Hepatocyte (in vitro differentiated cells): ENCODE measurements at regions not wholly inside any gene's neighbourhood (a gene's known extent, or its start where the extent isn't known, plus 50 kb on each side); places are given as distances from the start of the nearest gene placed in this dataset.

Experiments
- DNase-seq: peaks from one replicate; pipeline ENCODE4 v3.0.0-alpha.2; 2016; ENCODE audit warnings: low spot score
- H2AFZ ChIP-seq: fragments of 200-600 bp; sonication (generic); 2 replicates; pipeline ENCODE4 v1.6.0; 2016; ENCODE audit warnings: antibody characterized with exemption, mild to moderate bottlenecking
- H3K27ac ChIP-seq: fragments of 200-600 bp; sonication (generic); 2 replicates; pipeline ENCODE4 v1.5.1; 2016; ENCODE audit warnings: mild to moderate bottlenecking
- H3K27me3 ChIP-seq: fragments of 200-600 bp; sonication (generic); 2 replicates; pipeline ENCODE4 v1.6.1; 2016
- H3K36me3 ChIP-seq: fragments of 200-600 bp; sonication (generic); replicated peaks from 2 replicates; pipeline ENCODE4 v1.5.1; 2016; ENCODE audit warnings: low read depth; ENCODE audit not compliant: insufficient read depth
- H3K4me1 ChIP-seq: fragments of 200-600 bp; sonication (generic); 2 replicates; pipeline ENCODE4 v1.5.1; 2016; ENCODE audit warnings: mild to moderate bottlenecking, moderate library complexity; ENCODE audit not compliant: insufficient read depth
- H3K4me2 ChIP-seq: fragments of 200-600 bp; sonication (generic); 2 replicates; pipeline ENCODE4 v1.6.0; 2016
- H3K4me3 ChIP-seq: fragments of 200-600 bp; sonication (generic); 2 replicates; pipeline ENCODE4 v1.5.1; 2016; ENCODE audit warnings: mild to moderate bottlenecking
- H3K79me2 ChIP-seq: fragments of 200-600 bp; sonication (generic); 2 replicates; pipeline ENCODE4 v1.6.0; 2017; ENCODE audit warnings: mild to moderate bottlenecking
- H3K9me2 ChIP-seq: fragments of 200-600 bp; sonication (generic); replicated peaks from 2 replicates; pipeline ENCODE4 v1.6.0; 2017; ENCODE audit warnings: mild to moderate bottlenecking; ENCODE audit not compliant: insufficient read depth
- H3K9me3 ChIP-seq: fragments of 200-600 bp; sonication (generic); 2 replicates; pipeline ENCODE4 v1.5.1; 2016; ENCODE audit warnings: low read depth, mild to moderate bottlenecking
- H4K20me1 ChIP-seq: fragments of 200-600 bp; sonication (generic); 2 replicates; pipeline ENCODE4 v1.6.0; 2016; ENCODE audit warnings: mild to moderate bottlenecking; ENCODE audit not compliant: insufficient read depth, poor library complexity, severe bottlenecking
- CTCF ChIP-seq: fragments of 200-600 bp; sonication (generic); IDR thresholded peaks from 2 replicates; pipeline ENCODE4 v1.5.1; 2016; ENCODE audit warnings: antibody characterized with exemption, mild to moderate bottlenecking; ENCODE audit not compliant: poor library complexity
- EZH2 ChIP-seq: fragments of 200-600 bp; sonication (generic); IDR thresholded peaks from 2 replicates; pipeline ENCODE4 v1.6.1; 2016; ENCODE audit warnings: antibody characterized with exemption, mild to moderate bottlenecking, borderline replicate concordance
- EZH2phosphoT487 ChIP-seq: fragments of 200-600 bp; sonication (generic); IDR thresholded peaks from one replicate; pipeline ENCODE4 v1.6.1; 2018; ENCODE audit warnings: antibody characterized with exemption, mild to moderate bottlenecking, low read depth, moderate library complexity; ENCODE audit not compliant: unreplicated experiment, severe bottlenecking
- WGBS: methylation state at CpG from one replicate; pipeline ENCODE4 v1.1.6; 2016; ENCODE audit warnings: low lambda C conversion rate; ENCODE audit errors: missing lambda C conversion rate; 5-methylcytosine and 5-hydroxymethylcytosine counted together

- DNase-seq: no peak
Observed at GRCh38 chr4:12411072-12411471, 982.4 kb upstream of the HS3ST1 start.

GRCh38 chr4:12409507-12410190, 981.0 kb upstream of the HS3ST1 start:
- H3K27ac ChIP-seq: peak overlapping the region; percentile 48
- H2AFZ ChIP-seq: no peak overlapping the region
- peak; percentile 30 for DNase-seq
- no peaks in the 10 kb centered on the region for H3K27me3 ChIP-seq
- H3K79me2 ChIP-seq: no peaks in the 10 kb centered on the region
- no peaks in the 10 kb centered on the region for H3K9me2 ChIP-seq
- 78% methylated on average over 4 of the region's 4 CpGs for WGBS
- H3K36me3 ChIP-seq: no peaks in the 10 kb centered on the region
- H3K4me1 ChIP-seq: no peaks in the 10 kb centered on the region
- no peaks in the 10 kb centered on the region for H3K9me3 ChIP-seq
- H4K20me1 ChIP-seq: no peaks in the 10 kb centered on the region
- H3K4me2 ChIP-seq: no peak overlapping the region
- TF ChIP-seq EZH2 (no peak), CTCF (peak; percentile 34), EZH2phosphoT487 (no peak)
- no peak overlapping the region for H3K4me3 ChIP-seq

More at GRCh38 chr4:12411072-12411471, 982.4 kb upstream of the HS3ST1 start:
- Histone ChIP-seq H3K4me2 (no peak overlapping the region), H3K36me3 (no peaks in the 10 kb centered on the region), H3K4me3 (no peak overlapping the region), H3K4me1 (no peaks in the 10 kb centered on the region), H4K20me1 (no peaks in the 10 kb centered on the region), H3K9me2 (no peaks in the 10 kb centered on the region), H3K9me3 (no peaks in the 10 kb centered on the region), H2AFZ (no peak overlapping the region), H3K27ac (peak overlapping the region; percentile 42), H3K27me3 (no peaks in the 10 kb centered on the region), H3K79me2 (no peaks in the 10 kb centered on the region)
- TF ChIP-seq EZH2phosphoT487 (no peak), CTCF (no peak), EZH2 (no peak)
- WGBS: 78% methylated on average over 4 of the region's 4 CpGs

GRCh38 chr4:12408364-12408763, 979.7 kb upstream of the HS3ST1 start:
- no peak overlapping the region for H3K4me3 ChIP-seq
- no peaks in the 10 kb centered on the region for H3K79me2 ChIP-seq
- H3K36me3 ChIP-seq: no peaks in the 10 kb centered on the region
- no peak for TF ChIP-seq CTCF
- no peak for TF ChIP-seq EZH2phosphoT487
- no peak for TF ChIP-seq EZH2
- no peaks in the 10 kb centered on the region for H4K20me1 ChIP-seq
- DNase-seq: no peak
- no peak overlapping the region for H2AFZ ChIP-seq
- H3K9me3 ChIP-seq: no peaks in the 10 kb centered on the region
- 93% methylated on average over 1 of the region's 1 CpG for WGBS
- H3K27me3 ChIP-seq: no peaks in the 10 kb centered on the region
- no peaks in the 10 kb centered on the region for H3K4me1 ChIP-seq
- no peak overlapping the region for H3K4me2 ChIP-seq
- H3K27ac ChIP-seq: no peak overlapping the region
- H3K9me2 ChIP-seq: no peaks in the 10 kb centered on the region

- WGBS: 97% methylated on average over 2 of the region's 2 CpGs
- Histone ChIP-seq H3K9me3 (no peaks in the 10 kb centered on the region), H2AFZ (no peak overlapping the region), H3K27ac (no peak overlapping the region), H3K4me3 (no peak overlapping the region), H3K9me2 (no peaks in the 10 kb centered on the region), H3K79me2 (no peaks in the 10 kb centered on the region), H3K27me3 (no peaks in the 10 kb centered on the region), H3K36me3 (no peaks in the 10 kb centered on the region), H4K20me1 (no peaks in the 10 kb centered on the region), H3K4me1 (no peaks in the 10 kb centered on the region), H3K4me2 (no peak overlapping the region)
- no peak for TF ChIP-seq EZH2phosphoT487
- no peak for TF ChIP-seq CTCF
- no peak for TF ChIP-seq EZH2
- DNase-seq: no peak
Observed at GRCh38 chr4:12403175-12403574, 974.5 kb upstream of the HS3ST1 start.
